Left lung (tissue), 4 donors: ENCODE measurements at regions not wholly inside any gene's neighbourhood (a gene's known extent, or its start where the extent isn't known, plus 50 kb on each side); places are given as distances from the start of the nearest gene placed in this dataset.

Experiments used
- ATAC-seq: fragments of 200-7000 bp; cut with Tn5 transposase; one replicate; pipeline ENCODE4 v1.9.1; 2020; ENCODE audit warnings: moderate library complexity
- DNase-seq, 4 donors: peaks; one replicate each; pipeline ENCODE4 v3.0.0-alpha.2; 2013 to 2020
- H3K27ac ChIP-seq, 2 donors: fragments of 200-600 bp; sonication (generic) in 1 of 2; one replicate each; pipeline versions ENCODE4 v1.5.0 to v1.8.0; 2020 to 2021
- H3K27me3 ChIP-seq, 2 donors: fragments of 200-600 bp; sonication (generic) in 1 of 2; one replicate each; pipeline versions ENCODE4 v1.5.0 to v1.8.0; 2020 to 2021
- H3K36me3 ChIP-seq, 2 donors: fragments of 200-600 bp; sonication (generic) in 1 of 2; one replicate each; pipeline versions ENCODE4 v1.5.0 to v1.8.0; 2020 to 2021
- H3K4me1 ChIP-seq, 2 donors: fragments of 200-600 bp; one replicate each; pipeline ENCODE4 v1.8.0; 2021
- H3K4me3 ChIP-seq, 2 donors: fragments of 200-600 bp; sonication (generic) in 1 of 2; one replicate each; pipeline versions ENCODE4 v1.5.0 to v1.8.0; 2020 to 2021; ENCODE audit warnings: mild to moderate bottlenecking in 1 of 2
- H3K9me3 ChIP-seq, 2 donors: fragments of 200-600 bp; sonication (generic) in 1 of 2; one replicate each; pipeline versions ENCODE4 v1.5.0 to v1.8.0; 2020 to 2021
- CTCF ChIP-seq, 2 donors: fragments of 200-600 bp; sonication (generic) in 1 of 2; IDR thresholded peaks; one replicate each; pipeline versions ENCODE4 v1.5.0 to v1.8.0; 2021; ENCODE audit warnings: antibody characterized with exemption in 2 of 2
- intact Hi-C, 2 donors: fragments of 100-400 bp; cut with DNase I; formaldehyde crosslinking; loops; one replicate each; pipeline versions ENCODE4 v1.11.2 to v1.14.2; 2022
- donor health status: DM: no; HTN: yes; CAD: no.
- donor health status: DM: no; HTN: no; CAD: no.

GRCh38 chr14:61925043-61925442, 162.8 kb downstream of the SNAPC1 start:
- no peaks in the 10 kb centered on the region for H3K9me3 ChIP-seq
- no peaks in the 10 kb centered on the region for H3K27me3 ChIP-seq
- H3K4me1 ChIP-seq = no peaks in the 10 kb centered on the region
- DNase-seq (no peak), ATAC-seq (peak; percentile 48)
- H3K4me3 ChIP-seq = no peak overlapping the region
- intact Hi-C loops = loop anchor here in 1 of 2 donors (10.0 kb wide), 1 partner anchor 200 kb away; no protein-coding TSS in a partner anchor
- H3K36me3 ChIP-seq = no peaks in the 10 kb centered on the region
- H3K27ac ChIP-seq = no peak overlapping the region
- no peak for TF ChIP-seq CTCF (IDR thresholded peaks at IDR 0.05)

DNA sequence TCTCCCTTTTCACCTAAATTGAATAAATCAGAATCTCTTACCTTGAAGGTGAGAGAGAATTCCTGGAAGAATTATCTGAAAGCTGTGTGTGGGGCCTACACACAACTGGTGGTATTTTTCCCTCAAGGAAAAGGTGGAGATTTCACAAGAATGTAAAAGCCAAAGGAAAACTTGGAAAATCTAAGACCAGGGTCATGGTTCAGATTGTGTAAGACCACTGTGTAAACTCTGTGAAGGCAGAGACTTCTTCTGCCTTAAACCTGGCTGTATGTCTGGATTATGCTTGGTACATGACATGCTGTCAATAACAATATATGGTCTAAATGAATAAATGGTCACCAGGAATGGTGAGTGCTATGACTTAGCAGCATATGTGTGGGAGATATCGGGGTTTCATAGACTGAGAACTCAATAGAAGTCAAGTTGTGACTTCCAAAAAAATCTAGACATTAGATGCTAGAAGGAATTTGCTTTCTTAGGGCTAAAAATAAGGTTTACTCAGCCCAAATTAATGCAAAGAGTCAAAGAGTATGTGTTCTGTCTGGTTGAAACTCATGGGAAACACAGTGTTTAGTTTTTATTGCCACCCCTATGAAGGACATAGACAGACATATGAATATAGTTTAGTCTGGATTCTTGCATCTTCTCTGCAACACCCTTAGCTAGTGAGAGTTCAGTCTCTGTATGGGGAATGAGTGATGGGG, 163.7 kb downstream of the SNAPC1 start:
- DNase-seq = no peak
- intact Hi-C loops = loop anchor here in 1 of 2 donors (10.0 kb wide), 1 partner anchor 199 kb away; no protein-coding TSS in a partner anchor
- Histone ChIP-seq H3K27me3 (no peaks in the 10 kb centered on the region), H3K27ac (no peak overlapping the region), H3K4me3 (no peak overlapping the region), H3K9me3 (no peaks in the 10 kb centered on the region), H3K36me3 (no peaks in the 10 kb centered on the region), H3K4me1 (no peaks in the 10 kb centered on the region)
- TF ChIP-seq CTCF (IDR thresholded peaks at IDR 0.05) = no peak
- no peak for ATAC-seq

DNA sequence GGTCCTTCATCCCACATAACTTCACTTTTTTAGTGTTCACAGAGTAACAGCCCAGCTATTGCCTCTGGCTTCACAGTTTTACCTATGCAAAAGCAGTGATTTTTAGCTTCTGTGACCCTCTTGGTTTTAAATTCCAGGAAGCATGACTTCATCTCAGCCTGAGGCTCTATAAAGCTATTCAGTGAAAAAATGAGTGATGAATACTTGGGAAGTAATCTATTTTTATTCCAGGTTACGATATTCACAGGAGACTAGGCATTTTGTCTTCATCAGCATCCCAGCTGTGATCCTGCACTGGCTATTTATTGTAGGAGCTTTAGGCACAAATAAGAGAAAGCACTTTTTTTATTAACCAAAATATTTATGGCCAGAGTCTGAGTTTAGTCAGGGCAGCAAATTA, 164.8 kb downstream of the SNAPC1 start:
- no peak for DNase-seq
- H3K4me1 ChIP-seq = no peaks in the 10 kb centered on the region

GRCh38 chr14:61927520-61927919, 165.3 kb downstream of the SNAPC1 start:
- H3K9me3 ChIP-seq = no peaks in the 10 kb centered on the region
- no peak overlapping the region for H3K4me3 ChIP-seq
- intact Hi-C loops = loop anchor here in 1 of 2 donors (10.0 kb wide), 1 partner anchor 197 kb away; no protein-coding TSS in a partner anchor
- ATAC-seq (peak; percentile 77), DNase-seq (no peak)
- no peak overlapping the region for H3K27ac ChIP-seq
- TF ChIP-seq CTCF (IDR thresholded peaks at IDR 0.05) = no peak
- no peaks in the 10 kb centered on the region for H3K36me3 ChIP-seq
- H3K27me3 ChIP-seq = no peaks in the 10 kb centered on the region
- H3K4me1 ChIP-seq = no peaks in the 10 kb centered on the region

More for the DNA sequence above, 164.8 kb downstream of the SNAPC1 start:
- no peak for TF ChIP-seq CTCF (IDR thresholded peaks at IDR 0.05)
- Histone ChIP-seq H3K36me3 (no peaks in the 10 kb centered on the region), H3K9me3 (no peaks in the 10 kb centered on the region), H3K27me3 (no peaks in the 10 kb centered on the region), H3K4me3 (no peak overlapping the region), H3K27ac (no peak overlapping the region)
- no peak for ATAC-seq
- intact Hi-C loops = loop anchor here in 1 of 2 donors (10.0 kb wide), 1 partner anchor 198 kb away; no protein-coding TSS in a partner anchor

- Histone ChIP-seq H3K27me3 (no peaks in the 10 kb centered on the region), H3K36me3 (no peaks in the 10 kb centered on the region), H3K4me3 (no peak overlapping the region), H3K9me3 (no peaks in the 10 kb centered on the region), H3K4me1 (no peaks in the 10 kb centered on the region), H3K27ac (no peak overlapping the region)
- no peak for ATAC-seq
- no peak for TF ChIP-seq CTCF (IDR thresholded peaks at IDR 0.05)
- no peak for DNase-seq
- intact Hi-C loops = loop anchor here in 1 of 2 donors (10.0 kb wide), 1 partner anchor 197 kb away; no protein-coding TSS in a partner anchor
Measured at GRCh38 chr14:61928300-61928699, 166.1 kb downstream of the SNAPC1 start.
